ENCODE measurements at regions not wholly inside any gene's neighbourhood (a gene's known extent, or its start where the extent isn't known, plus 50 kb on each side); places are given as distances from the start of the nearest gene placed in this dataset.

DNA sequence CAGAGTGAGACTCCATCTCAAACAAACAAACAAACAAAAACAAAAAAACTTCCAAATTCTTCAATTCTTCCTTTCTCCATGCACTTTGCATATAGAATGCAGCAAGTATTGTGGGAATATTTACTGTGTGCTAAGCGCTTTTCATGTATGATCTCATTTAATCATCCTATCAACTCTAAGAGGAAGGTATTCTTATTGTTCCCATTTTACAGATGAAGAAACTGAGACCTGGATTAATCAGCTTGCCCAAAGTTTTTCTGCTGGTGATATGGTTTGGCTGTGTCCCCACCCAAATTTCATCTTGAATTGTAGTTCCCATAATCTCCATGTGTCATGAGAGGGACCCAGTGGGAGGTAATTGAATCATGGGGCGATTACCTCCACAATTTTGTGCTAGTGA, 56.6 kb upstream of the KCNG1 start:
- POLR2A ChIA-PET = no interaction called here
- WGBS (ENCODE audit: missing lambda C conversion rate) = 73% methylated on average over 2 of the region's 2 CpGs
- Histone ChIP-seq H3K27ac (no peak overlapping the region), H3K9me3 (no peaks in the 10 kb centered on the region), H3K4me2 (no peak overlapping the region), H3K4me3 (no peak overlapping the region), H3K4me1 (no peaks in the 10 kb centered on the region)
- CTCF ChIA-PET = interaction anchor here (0.9 kb wide), 1 partner anchor 8 kb away, joined by 3 read pairs; no protein-coding TSS in a partner anchor
- DNase-seq (ENCODE audit: low read depth in 1 of 2, low spot score in 1 of 2) = no peak
- no peak for FAIRE-seq
- no peak for ATAC-seq
- TF ChIP-seq JUNB (IDR thresholded peaks at IDR 0.05) (no peak), CHD2 (IDR thresholded peaks at IDR 0.05; ENCODE audit: low read length, partially characterized antibody) (no peak)

GRCh38 chr20:51077686-51078060, 54.8 kb upstream of the KCNG1 start:
- CTCF ChIA-PET = interaction anchor here (0.7 to 1.2 kb wide), 3 partner anchors 11 to 39 kb away, joined by 3 to 4 read pairs (median 3); no protein-coding TSS in a partner anchor
- no peak for TF ChIP-seq CEBPB (IDR thresholded peaks at IDR 0.05)
- TF ChIP-seq SMC3 (IDR thresholded peaks at IDR 0.05) = no peak
- ATAC-seq (no peak), DNase-seq (ENCODE audit: low read depth in 1 of 2, low spot score in 1 of 2) (no peak), FAIRE-seq (no peak)
- no peaks in the 10 kb centered on the region for H3K4me1 ChIP-seq
- no peak overlapping the region for H3K4me3 ChIP-seq
- no peaks in the 10 kb centered on the region for H3K9me3 ChIP-seq
- H3K4me2 ChIP-seq = no peak overlapping the region
- 50% methylated on average over 8 of the region's 8 CpGs for WGBS (ENCODE audit: missing lambda C conversion rate)
- H3K27ac ChIP-seq = no peak overlapping the region
- POLR2A ChIA-PET = no interaction called here

- WGBS (ENCODE audit: missing lambda C conversion rate) = 16% methylated on average over 7 of the region's 11 CpGs
- ATAC-seq (no peak; a peak in 1 of 6 replicates), DNase-seq (ENCODE audit: low read depth in 1 of 2, low spot score in 1 of 2) (no peak), FAIRE-seq (no peak)
- H3K9me3 ChIP-seq = no peaks in the 10 kb centered on the region
- POLR2A ChIA-PET = no interaction called here
- CTCF ChIA-PET = interaction anchor here (1.1 to 1.2 kb wide), 2 partner anchors 19 to 40 kb away, joined by 3 to 4 read pairs; no protein-coding TSS in a partner anchor
- no peak overlapping the region for H3K4me2 ChIP-seq
- H3K4me3 ChIP-seq = no peak overlapping the region
- peak; percentile 80 for TF ChIP-seq ZFP36 (IDR thresholded peaks at IDR 0.05; ENCODE audit: borderline replicate concordance, partially characterized antibody)
- TF ChIP-seq CEBPB (IDR thresholded peaks at IDR 0.05) = no peak
- H3K27ac ChIP-seq = no peak overlapping the region
- H3K4me1 ChIP-seq = no peaks in the 10 kb centered on the region
Measured at GRCh38 chr20:51076786-51077685, 54.1 kb upstream of the KCNG1 start.

GRCh38 chr20:51074062-51074461, 51.2 kb upstream of the KCNG1 start:
- Histone ChIP-seq H3K4me3 (no peak overlapping the region), H3K4me2 (no peak overlapping the region), H3K27ac (no peak overlapping the region), H3K9me3 (no peaks in the 10 kb centered on the region), H3K4me1 (no peaks in the 10 kb centered on the region)
- WGBS (ENCODE audit: missing lambda C conversion rate) = 88% methylated on average over 1 of the region's 1 CpG
- ChIA-PET POLR2A (interaction anchor here (0.6 kb wide), 1 partner anchor 9 kb away, joined by 7 read pairs; no protein-coding TSS in a partner anchor), CTCF (interaction anchor here (0.9 to 1.5 kb wide), 3 partner anchors 9 to 93 kb away, joined by 3 read pairs; no protein-coding TSS in a partner anchor)
- ATAC-seq (no peak), DNase-seq (ENCODE audit: low read depth in 1 of 2, low spot score in 1 of 2) (no peak), FAIRE-seq (no peak)
- TF ChIP-seq CEBPB (IDR thresholded peaks at IDR 0.05) = no peak
- no peak for TF ChIP-seq RFX5 (IDR thresholded peaks at IDR 0.05)
- TF ChIP-seq JUN (IDR thresholded peaks at IDR 0.05) = no peak
